GM12878 (cell line): ENCODE measurements at regions not wholly inside any gene's neighbourhood (a gene's known extent, or its start where the extent isn't known, plus 50 kb on each side); places are given as distances from the start of the nearest gene placed in this dataset.

Experiments
- ATAC-seq: fragments of 200-7000 bp; cut with Tn5 transposase; 3 replicates; pipeline ENCODE4 v1.9.1; 2020; ENCODE audit warnings: mild to moderate bottlenecking, moderate library complexity
- BruUV-seq: library from RNA; stranded (reverse); fragments of 400-500 nt; replicated peaks from 2 replicates; lab custom pipeline; 2021; lab: Mats Ljungman, UMichigan
- CTCF ChIA-PET: fragments of 300-600 bp; sonication (Branson Sonifier 250); formaldehyde crosslinking; extraction: SDS; loops from one replicate; lab custom pipeline; 2021; ENCODE audit warnings: inconsistent platforms; lab: Yijun Ruan, JAX
- POLR2A ChIA-PET: fragments of 350-600 bp; formaldehyde crosslinking; extraction: SDS; loops from one replicate; lab custom pipeline; 2021; ENCODE audit warnings: inconsistent platforms; lab: Charles Lee
- RAD21 ChIA-PET: fragments of 300-600 bp; sonication (Branson Sonifier 250); formaldehyde crosslinking; loops from one replicate; lab custom pipeline; 2023; ENCODE audit warnings: antibody characterized with exemption; ENCODE audit not compliant: unreplicated experiment; lab: Charles Lee
- SMC1A ChIA-PET: fragments of 300-600 bp; sonication (Branson Sonifier 250); formaldehyde crosslinking; loops from one replicate; lab custom pipeline; 2023; ENCODE audit not compliant: unreplicated experiment, uncharacterized antibody; lab: Charles Lee
- DNase-seq: peaks from one replicate; pipeline ENCODE4 v3.0.0-alpha.2; 2011; ENCODE audit warnings: low read depth, low spot score
- FAIRE-seq: peaks from 3 replicates; lab custom pipeline; 2011; peaks lifted over from hg19 to GRCh38; lab: Jason Lieb, UNC
- H2AFZ ChIP-seq: 2 replicates; pipeline ENCODE4 v1.6.0; 2011; ENCODE audit warnings: low read depth, low read length, control low read depth; ENCODE audit not compliant: control insufficient read depth
- H3K27ac ChIP-seq: 2 replicates; pipeline ENCODE4 v1.5.1; 2011; ENCODE audit warnings: control low read depth; ENCODE audit not compliant: control insufficient read depth, insufficient read depth
- H3K27me3 ChIP-seq, 2 experiments: replicated peaks in 1 of 2; 2 replicates each; pipeline versions ENCODE4 v1.6.0 to v1.6.1; 2011; ENCODE audit warnings: low read length in 1 of 2; ENCODE audit not compliant: control insufficient read depth in 2 of 2, insufficient read depth in 2 of 2
- H3K36me3 ChIP-seq, 2 experiments: 2 replicates each; pipeline ENCODE4 v1.5.1; 2011; ENCODE audit warnings: low read length in 1 of 2; ENCODE audit not compliant: control insufficient read depth in 2 of 2, insufficient read depth in 2 of 2
- H3K4me1 ChIP-seq: 2 replicates; pipeline ENCODE4 v1.6.1; 2011; ENCODE audit warnings: mild to moderate bottlenecking, low read length, moderate library complexity, mixed read lengths; ENCODE audit not compliant: control insufficient read depth, insufficient read depth
- H3K4me2 ChIP-seq: 2 replicates; pipeline ENCODE4 v1.6.0; 2011; ENCODE audit warnings: control low read depth; ENCODE audit not compliant: control insufficient read depth, insufficient read depth
- H3K4me3 ChIP-seq: fragments of 200-600 bp; sonication (generic); 2 replicates; pipeline ENCODE4 v1.5.1; 2016
- H3K79me2 ChIP-seq: 2 replicates; pipeline ENCODE4 v1.6.0; 2011; ENCODE audit warnings: low read length; ENCODE audit not compliant: control insufficient read depth, insufficient read depth
- H3K9ac ChIP-seq: 2 replicates; pipeline ENCODE4 v1.8.0; 2011; ENCODE audit warnings: low read length, control low read depth, mixed read lengths; ENCODE audit not compliant: control insufficient read depth, insufficient read depth
- H3K9me3 ChIP-seq: replicated peaks from 3 replicates; pipeline ENCODE4 v1.5.1; 2011; ENCODE audit warnings: mild to moderate bottlenecking, low read length; ENCODE audit not compliant: control insufficient read depth, insufficient read depth
- H4K20me1 ChIP-seq: 2 replicates; pipeline ENCODE4 v1.6.0; 2011; ENCODE audit not compliant: control insufficient read depth, insufficient read depth
- CBFB ChIP-seq: IDR thresholded peaks from 2 replicates; pipeline ENCODE4 v1.6.1; 2016; ENCODE audit warnings: antibody characterized with exemption, low read depth
- CBX5 ChIP-seq: sonication (generic); IDR thresholded peaks from 2 replicates; pipeline ENCODE4 v1.6.1; 2016; ENCODE audit warnings: low read depth, moderate library complexity, mild to moderate bottlenecking, inconsistent platforms
- CHD1 ChIP-seq: IDR thresholded peaks from 2 replicates; pipeline ENCODE4 v1.6.1; 2012; ENCODE audit warnings: low read depth, low read length, improper control_type of control experiment
- FOS ChIP-seq: IDR thresholded peaks from 3 replicates; pipeline ENCODE4 v1.6.1; 2011; ENCODE audit warnings: borderline replicate concordance; ENCODE audit not compliant: insufficient read length; ENCODE audit errors: extremely low read depth
- HCFC1 ChIP-seq: fragments of 150-350 bp; IDR thresholded peaks from 2 replicates; pipeline ENCODE4 v1.6.1; 2014; ENCODE audit warnings: low read length
- HDAC6 ChIP-seq: fragments of 200-600 bp; sonication (generic); IDR thresholded peaks from one replicate; pipeline ENCODE4 v1.8.0; 2017; ENCODE audit warnings: antibody characterized with exemption; ENCODE audit not compliant: unreplicated experiment
- NFYB ChIP-seq: IDR thresholded peaks from 2 replicates; pipeline ENCODE4 v1.6.1; 2011; ENCODE audit warnings: low read depth, mild to moderate bottlenecking, low read length, improper control_type of control experiment, moderate library complexity; ENCODE audit not compliant: insufficient read depth
- PBX3 ChIP-seq: IDR thresholded peaks from 2 replicates; pipeline ENCODE4 v1.6.1; 2011; ENCODE audit warnings: mild to moderate bottlenecking, low read depth, low read length, moderate library complexity; ENCODE audit not compliant: insufficient replicate concordance
- POU2F2 ChIP-seq: IDR thresholded peaks from 3 replicates; pipeline ENCODE4 v1.6.1; 2011; ENCODE audit warnings: low read depth, mild to moderate bottlenecking, low read length, borderline replicate concordance
- RELA ChIP-seq: fragments of 450-650 bp; IDR thresholded peaks from 2 replicates; pipeline ENCODE4 v1.8.0; 2014; ENCODE audit warnings: borderline replicate concordance; ENCODE audit not compliant: partially characterized antibody
- ZNF592 ChIP-seq: fragments of 450-650 bp; IDR thresholded peaks from 2 replicates; pipeline ENCODE4 v1.6.1; 2017; ENCODE audit warnings: mild to moderate bottlenecking, moderate library complexity
- ZNF687 ChIP-seq: fragments of 450-650 bp; IDR thresholded peaks from 2 replicates; pipeline ENCODE4 v1.6.1; 2017; ENCODE audit warnings: mild to moderate bottlenecking, moderate library complexity
- WGBS: methylation state at CpG from one replicate; pipeline ENCODE4 v1.1.6; 2016; ENCODE audit warnings: low lambda C conversion rate; ENCODE audit not compliant: insufficient replicate concordance, insufficient coverage; ENCODE audit errors: missing lambda C conversion rate; 5-methylcytosine and 5-hydroxymethylcytosine counted together
- in situ Hi-C: fragments of 300-500 bp; cut with MboI; formaldehyde crosslinking; loops from 9 replicates; pipeline ENCODE4 v1.14.3; 2018; ENCODE audit warnings: mixed read lengths
- intact Hi-C: fragments of 100-400 bp; cut with micrococcal nuclease; formaldehyde crosslinking; loops from one replicate; pipeline ENCODE4 v1.14.2; 2022; ENCODE audit not compliant: unreplicated experiment
- TF ChIP-seq, protein P1 (sequence below): fragments of 450-650 bp; IDR thresholded peaks from 2 replicates; pipeline ENCODE4 v1.6.1; 2017; ENCODE audit warnings: mild to moderate bottlenecking

DNA sequence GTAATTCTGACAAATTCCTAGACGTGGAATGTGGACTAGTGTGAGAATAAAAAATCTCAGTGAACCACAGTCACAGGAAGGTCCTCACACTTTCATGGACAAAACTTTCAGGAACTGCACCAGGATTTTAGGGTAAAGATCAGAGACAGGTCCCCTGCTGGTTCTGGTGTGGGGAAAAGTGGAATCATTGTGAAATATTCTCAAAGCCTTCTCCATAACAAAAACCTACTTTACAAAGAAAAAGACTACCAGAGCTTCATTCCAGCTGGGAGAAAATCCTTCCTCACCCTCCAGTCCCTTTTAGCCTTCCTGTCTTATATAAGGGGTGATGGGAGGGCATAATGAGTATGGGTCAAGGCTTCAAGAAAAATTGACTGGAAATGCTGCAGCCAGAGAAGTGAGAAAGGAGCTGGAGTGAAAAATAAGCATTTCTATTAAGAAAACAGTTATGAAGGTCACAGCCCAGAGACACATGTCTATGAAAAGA, 325.8 kb downstream of the ARAP2 start:
- intact Hi-C loops = no loop called here
- H3K27ac ChIP-seq = no peak overlapping the region
- H3K9ac ChIP-seq = no peak overlapping the region
- SMC1A ChIA-PET = interaction anchor here (2.0 to 2.4 kb wide), 2 partner anchors 10 to 15 kb away, joined by 7 to 9 read pairs; no protein-coding TSS in a partner anchor
- WGBS = 0% methylated on average over 1 of the region's 1 CpG
- H3K36me3 ChIP-seq = no peaks in the 10 kb centered on the region
- no peak overlapping the region for H3K4me3 ChIP-seq
- H2AFZ ChIP-seq = no peak overlapping the region
- RAD21 ChIA-PET = interaction anchor here (0.8 kb wide), 1 partner anchor 16 kb away, joined by 3 read pairs; no protein-coding TSS in a partner anchor
- no peaks in the 10 kb centered on the region for H3K4me1 ChIP-seq
- no peaks in the 10 kb centered on the region for H3K9me3 ChIP-seq
- H3K4me2 ChIP-seq = no peak overlapping the region
- DNase-seq (no peak), ATAC-seq (no peak), FAIRE-seq (no peak)
- BruUV-seq = no TSS peak
- no peaks in the 10 kb centered on the region for H4K20me1 ChIP-seq
- CTCF ChIA-PET = interaction anchor here (1.0 to 1.7 kb wide), 2 partner anchors 13 to 15 kb away, joined by 3 read pairs; no protein-coding TSS in a partner anchor
- in situ Hi-C loops = no loop called here
- H3K27me3 ChIP-seq = no peaks in the 10 kb centered on the region
- POLR2A ChIA-PET = interaction anchor here (0.6 kb wide), 1 partner anchor 54 kb away, joined by 3 read pairs; no protein-coding TSS in a partner anchor
- H3K79me2 ChIP-seq = no peaks in the 10 kb centered on the region
- TF ChIP-seq HCFC1 = no peak
- no peak for TF ChIP-seq NFYB
- TF ChIP-seq POU2F2 = no peak
- no peak for TF ChIP-seq CBFB
- no peak for TF ChIP-seq ZNF687
- TF ChIP-seq, protein P1, sequence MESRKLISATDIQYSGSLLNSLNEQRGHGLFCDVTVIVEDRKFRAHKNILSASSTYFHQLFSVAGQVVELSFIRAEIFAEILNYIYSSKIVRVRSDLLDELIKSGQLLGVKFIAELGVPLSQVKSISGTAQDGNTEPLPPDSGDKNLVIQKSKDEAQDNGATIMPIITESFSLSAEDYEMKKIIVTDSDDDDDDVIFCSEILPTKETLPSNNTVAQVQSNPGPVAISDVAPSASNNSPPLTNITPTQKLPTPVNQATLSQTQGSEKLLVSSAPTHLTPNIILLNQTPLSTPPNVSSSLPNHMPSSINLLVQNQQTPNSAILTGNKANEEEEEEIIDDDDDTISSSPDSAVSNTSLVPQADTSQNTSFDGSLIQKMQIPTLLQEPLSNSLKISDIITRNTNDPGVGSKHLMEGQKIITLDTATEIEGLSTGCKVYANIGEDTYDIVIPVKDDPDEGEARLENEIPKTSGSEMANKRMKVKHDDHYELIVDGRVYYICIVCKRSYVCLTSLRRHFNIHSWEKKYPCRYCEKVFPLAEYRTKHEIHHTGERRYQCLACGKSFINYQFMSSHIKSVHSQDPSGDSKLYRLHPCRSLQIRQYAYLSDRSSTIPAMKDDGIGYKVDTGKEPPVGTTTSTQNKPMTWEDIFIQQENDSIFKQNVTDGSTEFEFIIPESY = no peak
- no peak for TF ChIP-seq CBX5
- TF ChIP-seq CHD1 = no peak
- no peak for TF ChIP-seq HDAC6
- TF ChIP-seq RELA = no peak
- TF ChIP-seq PBX3 = no peak
- no peak for TF ChIP-seq ZNF592
- no peak for TF ChIP-seq FOS
